Prostate gland (tissue), 2 donors: ENCODE measurements at regions not wholly inside any gene's neighbourhood (a gene's known extent, or its start where the extent isn't known, plus 50 kb on each side); places are given as distances from the start of the nearest gene placed in this dataset.

Experiments
- CTCF ChIP-seq, 4 experiments: fragments of 200-600 bp in 2 of 4; fragments of 450-650 bp in 2 of 4; sonication (generic) in 2 of 4; IDR thresholded peaks; 1 replicate in 3 of 4; 2 replicates in 1 of 4; pipeline ENCODE4 v1.5.1; 2016 to 2019; ENCODE audit warnings: antibody characterized with exemption in 4 of 4, mild to moderate bottlenecking in 2 of 4, moderate library complexity in 2 of 4
- POLR2A ChIP-seq: fragments of 450-650 bp; IDR thresholded peaks from one replicate; pipeline ENCODE4 v1.6.1; 2016; ENCODE audit warnings: antibody characterized with exemption, mild to moderate bottlenecking

GRCh38 chr6:115783402-115784061 lies 277.2 kb downstream of the FRK start:
- no peak for TF ChIP-seq POLR2A
- TF ChIP-seq CTCF (IDR thresholded peaks at IDR 0.05): no peak
